AG04449 (cell line): ENCODE measurements at regions not wholly inside any gene's neighbourhood (a gene's known extent, or its start where the extent isn't known, plus 50 kb on each side); places are given as distances from the start of the nearest gene placed in this dataset.

Source experiments
- CTCF ChIA-PET: fragments of 350-600 bp; formaldehyde crosslinking; extraction: SDS; loops from one replicate; lab custom pipeline; 2021; ENCODE audit warnings: antibody characterized with exemption; lab: Yijun Ruan, JAX
- POLR2A ChIA-PET: fragments of 400-600, 350-600 bp; formaldehyde crosslinking; extraction: SDS; loops from one replicate; lab custom pipeline; 2020; ENCODE audit warnings: antibody characterized with exemption, inconsistent platforms; lab: Yijun Ruan, JAX
- DNase-seq: peaks from one replicate; pipeline ENCODE4 v3.0.0-alpha.2; 2010; ENCODE audit warnings: low read depth, low spot score
- H3K4me3 ChIP-seq: 2 replicates; pipeline ENCODE4 v1.5.1; 2011; ENCODE audit warnings: low read depth, mild to moderate bottlenecking, control low read depth, low read length
- TF ChIP-seq, protein P1 (sequence below): IDR thresholded peaks from one replicate; pipeline ENCODE4 v1.5.1; 2011; ENCODE audit warnings: mild to moderate bottlenecking, moderate library complexity, low read length, control low read depth, inconsistent platforms; ENCODE audit not compliant: insufficient read depth; ENCODE audit errors: missing control alignments

DNA sequence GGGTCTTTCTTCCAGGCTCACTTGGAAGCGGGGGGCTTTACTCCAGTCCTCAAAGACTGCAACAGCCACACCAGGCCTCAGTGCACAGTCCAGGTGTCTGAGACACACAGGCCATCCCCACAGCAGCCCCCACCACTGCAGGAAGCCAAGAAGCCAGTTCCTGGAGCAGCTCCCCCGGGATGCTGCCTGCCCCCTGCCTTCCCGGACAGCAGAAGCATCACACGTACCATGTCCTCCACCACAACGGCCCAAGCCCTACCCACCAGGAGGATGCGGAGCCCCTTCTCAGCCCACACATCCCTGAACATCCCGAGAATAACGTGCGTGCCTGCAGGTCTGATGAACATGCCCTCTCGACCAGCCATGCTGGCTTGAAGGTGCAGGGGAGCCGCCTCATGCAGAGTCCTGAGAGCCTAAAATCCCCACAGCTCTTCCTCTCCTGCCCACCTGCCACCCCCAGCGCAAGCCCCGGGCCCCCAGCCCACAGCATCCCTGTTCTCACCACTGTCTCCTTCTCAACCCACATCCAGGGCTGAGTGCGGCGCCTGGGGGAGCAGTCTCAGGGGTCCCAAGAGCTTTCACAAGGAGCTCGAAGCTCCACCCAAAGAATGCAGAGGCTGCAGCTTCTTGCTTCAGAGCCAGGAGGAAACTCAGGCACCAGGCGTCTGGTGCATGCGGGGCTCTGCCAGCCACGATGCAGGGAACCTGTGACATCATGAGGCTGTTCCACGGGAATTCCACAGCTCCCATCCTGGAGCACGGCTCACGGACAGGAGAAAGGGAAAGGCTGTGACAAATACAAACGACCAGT lies 209.6 kb downstream of the BRD1 start:
- ChIA-PET CTCF (no interaction called here), POLR2A (no interaction called here)
- H3K4me3 ChIP-seq, result no peak overlapping the region
- TF ChIP-seq, protein P1, sequence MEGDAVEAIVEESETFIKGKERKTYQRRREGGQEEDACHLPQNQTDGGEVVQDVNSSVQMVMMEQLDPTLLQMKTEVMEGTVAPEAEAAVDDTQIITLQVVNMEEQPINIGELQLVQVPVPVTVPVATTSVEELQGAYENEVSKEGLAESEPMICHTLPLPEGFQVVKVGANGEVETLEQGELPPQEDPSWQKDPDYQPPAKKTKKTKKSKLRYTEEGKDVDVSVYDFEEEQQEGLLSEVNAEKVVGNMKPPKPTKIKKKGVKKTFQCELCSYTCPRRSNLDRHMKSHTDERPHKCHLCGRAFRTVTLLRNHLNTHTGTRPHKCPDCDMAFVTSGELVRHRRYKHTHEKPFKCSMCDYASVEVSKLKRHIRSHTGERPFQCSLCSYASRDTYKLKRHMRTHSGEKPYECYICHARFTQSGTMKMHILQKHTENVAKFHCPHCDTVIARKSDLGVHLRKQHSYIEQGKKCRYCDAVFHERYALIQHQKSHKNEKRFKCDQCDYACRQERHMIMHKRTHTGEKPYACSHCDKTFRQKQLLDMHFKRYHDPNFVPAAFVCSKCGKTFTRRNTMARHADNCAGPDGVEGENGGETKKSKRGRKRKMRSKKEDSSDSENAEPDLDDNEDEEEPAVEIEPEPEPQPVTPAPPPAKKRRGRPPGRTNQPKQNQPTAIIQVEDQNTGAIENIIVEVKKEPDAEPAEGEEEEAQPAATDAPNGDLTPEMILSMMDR, result no peak
- no peak for DNase-seq

DNA sequence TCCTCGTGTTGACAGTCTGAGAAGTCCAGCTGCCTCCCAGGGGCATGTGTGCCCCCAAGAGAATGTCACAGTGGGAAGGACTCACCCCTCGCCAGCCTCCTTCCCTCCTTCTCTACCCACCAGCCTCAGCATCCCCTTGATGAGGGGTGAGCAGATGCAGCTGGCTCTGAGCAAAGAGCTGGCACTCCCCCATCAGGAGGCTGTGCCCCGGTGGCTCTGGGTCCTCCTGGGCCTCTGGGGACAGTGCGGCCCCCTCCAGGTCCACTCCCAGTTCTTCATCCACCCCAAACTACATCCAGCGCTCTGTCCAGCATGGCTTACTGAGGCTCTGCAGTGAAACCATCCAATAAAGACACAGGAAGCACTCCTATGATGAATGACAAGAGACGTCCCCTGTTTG lies 210.4 kb downstream of the BRD1 start:
- CTCF ChIA-PET, result no interaction called here
- no peak for DNase-seq
- POLR2A ChIA-PET, result no interaction called here
- H3K4me3 ChIP-seq, result no peak overlapping the region
- TF ChIP-seq, protein P1, result no peak

DNA sequence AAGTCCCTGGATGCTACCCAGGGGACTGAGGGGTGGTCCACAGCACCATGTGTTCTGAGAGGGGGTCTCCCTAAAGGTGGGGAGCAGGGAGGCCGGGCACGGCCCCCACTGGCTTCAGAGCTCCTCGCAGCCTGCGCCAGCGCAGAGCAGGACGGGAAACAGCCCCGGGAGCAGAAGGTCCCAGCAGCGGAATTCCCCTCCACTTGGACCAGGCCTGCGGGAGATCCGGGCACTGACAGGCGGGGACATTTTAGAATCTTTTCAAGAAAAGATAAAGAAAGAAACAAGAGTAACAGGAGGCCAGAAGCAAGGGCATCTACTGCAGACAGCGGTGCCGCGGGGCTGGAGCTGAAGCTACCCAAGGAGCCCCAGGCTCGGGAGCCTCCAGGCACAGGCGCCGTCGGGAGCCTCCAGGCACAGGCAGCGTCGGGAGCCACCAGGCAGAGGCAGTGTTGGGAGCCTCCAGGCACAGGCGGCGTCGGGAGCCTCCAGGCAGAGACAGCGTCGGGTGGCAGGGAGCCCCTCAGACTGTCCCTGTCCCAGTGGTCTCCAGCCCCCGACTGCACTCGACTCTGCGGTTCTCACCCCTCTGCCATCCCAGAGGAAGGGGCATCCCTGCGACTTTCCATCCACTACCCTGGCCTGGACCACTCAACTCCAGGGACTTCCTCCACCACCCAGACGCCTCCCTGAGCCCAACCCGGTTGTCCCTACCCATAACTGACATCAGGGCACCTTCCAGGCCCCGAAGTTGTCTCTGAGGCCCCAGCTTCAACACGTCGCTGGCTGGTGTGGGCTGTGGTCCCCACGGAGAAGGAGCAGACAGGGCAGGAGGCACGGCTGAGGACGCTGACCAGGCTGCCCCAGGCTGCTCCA lies 211.1 kb downstream of the BRD1 start:
- ChIA-PET CTCF (no interaction called here), POLR2A (no interaction called here)
- TF ChIP-seq, protein P1, result no peak
- H3K4me3 ChIP-seq, result no peak overlapping the region
- DNase-seq, result no peak

- ChIA-PET CTCF (no interaction called here), POLR2A (no interaction called here)
- no peak for DNase-seq
- H3K4me3 ChIP-seq, result no peak overlapping the region
- TF ChIP-seq, protein P1, result no peak
Measured at GRCh38 chr22:49614966-49615965, 212.4 kb downstream of the BRD1 start.

DNA sequence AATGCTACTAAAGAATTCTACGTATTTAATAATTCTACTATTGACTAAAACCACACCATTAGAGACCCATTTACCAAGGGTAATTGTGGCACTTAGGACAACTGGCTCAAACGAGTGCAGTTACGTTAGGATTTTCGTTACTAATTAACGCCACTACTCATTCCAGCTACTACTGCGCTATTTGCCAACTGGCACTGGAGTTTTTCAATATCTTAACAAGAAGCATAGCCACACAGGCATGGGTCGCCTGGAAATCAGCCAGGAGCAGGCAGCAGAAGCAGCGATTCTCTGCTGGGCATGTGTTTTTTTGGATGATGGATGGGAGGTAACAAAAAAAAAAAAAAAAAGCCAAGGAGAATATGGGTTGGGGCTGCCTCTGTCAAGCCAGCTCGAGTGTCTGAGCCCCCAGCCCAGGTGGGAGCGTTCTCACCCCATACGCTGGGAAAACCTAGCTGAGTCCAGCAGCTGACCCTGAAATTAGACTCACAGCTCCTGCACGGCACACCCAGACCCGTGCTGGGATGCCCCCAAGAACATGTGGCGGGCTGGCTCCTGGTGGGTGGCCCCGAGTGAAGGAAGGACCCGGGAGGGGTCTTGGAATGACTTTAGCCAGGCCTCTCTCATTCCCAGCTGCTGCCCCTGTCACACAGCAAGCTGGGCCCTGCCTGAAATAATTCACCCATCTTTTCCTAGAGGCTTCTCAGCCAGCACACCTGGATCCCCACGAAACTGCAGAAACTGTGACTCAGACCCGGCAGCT lies 214.0 kb downstream of the BRD1 start:
- TF ChIP-seq, protein P1, result no peak
- POLR2A ChIA-PET, result no interaction called here
- no peak for DNase-seq
- no peak overlapping the region for H3K4me3 ChIP-seq
- CTCF ChIA-PET, result no interaction called here
